H1 (cell line): ENCODE measurements at regions not wholly inside any gene's neighbourhood (a gene's known extent, or its start where the extent isn't known, plus 50 kb on each side); places are given as distances from the start of the nearest gene placed in this dataset.

ENCODE experiments used
- CTCF ChIA-PET: fragments of 300-600 bp; sonication (Branson Sonifier 250); formaldehyde crosslinking; loops from one replicate; lab custom pipeline; 2021; ENCODE audit not compliant: partially characterized antibody; lab: Charles Lee
- POLR2A ChIA-PET: fragments of 300-600 bp; sonication (Branson Sonifier 250); formaldehyde crosslinking; loops from one replicate; lab custom pipeline; 2021; ENCODE audit warnings: inconsistent platforms; ENCODE audit not compliant: partially characterized antibody; lab: Charles Lee
- DNase-seq, 2 experiments: peaks; one replicate each; pipeline versions ENCODE4 v3.0.0 to v3.0.0-alpha.2; 2010 to 2022; ENCODE audit warnings: low spot score in 2 of 2, low read depth in 1 of 2, mixed read lengths in 1 of 2
- FAIRE-seq: peaks from 2 replicates; lab custom pipeline; 2011; peaks lifted over from hg19 to GRCh38; lab: Jason Lieb, UNC
- H2AFZ ChIP-seq: 2 replicates; pipeline ENCODE4 v1.8.1; 2012; ENCODE audit warnings: low read length, inconsistent platforms
- H2AK5ac ChIP-seq: 2 replicates; pipeline ENCODE4 v1.6.1; 2013; ENCODE audit warnings: low read depth, low read length
- H2BK120ac ChIP-seq: replicated peaks from 2 replicates; pipeline ENCODE3; 2013; ENCODE audit warnings: low read depth, low read length, inconsistent platforms
- H2BK12ac ChIP-seq: 2 replicates; pipeline ENCODE4 v1.6.1; 2013; ENCODE audit warnings: low read depth, low read length
- H2BK15ac ChIP-seq: 2 replicates; pipeline ENCODE4 v1.6.1; 2013; ENCODE audit warnings: low read length
- H2BK20ac ChIP-seq: 2 replicates; pipeline ENCODE4 v1.6.1; 2013; ENCODE audit warnings: low read length
- H2BK5ac ChIP-seq: 2 replicates; pipeline ENCODE4 v1.6.1; 2013; ENCODE audit warnings: low read depth, low read length
- H3K14ac ChIP-seq: 2 replicates; pipeline ENCODE4 v1.6.1; 2013; ENCODE audit warnings: inconsistent platforms; ENCODE audit not compliant: insufficient read length
- H3K18ac ChIP-seq: 2 replicates; pipeline ENCODE4 v1.6.1; 2013; ENCODE audit warnings: low read length; ENCODE audit errors: extremely low read depth
- H3K23ac ChIP-seq: 2 replicates; pipeline ENCODE4 v1.6.1; 2013; ENCODE audit warnings: inconsistent platforms; ENCODE audit not compliant: insufficient read length
- H3K23me2 ChIP-seq: 2 replicates; pipeline ENCODE4 v1.6.1; 2013; ENCODE audit warnings: low read depth, low read length
- H3K27ac ChIP-seq: 2 replicates; pipeline ENCODE4 v1.6.1; 2011; ENCODE audit warnings: low read depth, low read length, inconsistent platforms
- H3K27me3 ChIP-seq, 4 experiments: replicated peaks in 1 of 4; 1 replicate in 1 of 4; 2 replicates in 3 of 4; pipeline versions ENCODE4 v1.6.1 to v1.8.1; 2011 to 2013; ENCODE audit warnings: low read length in 3 of 4, mild to moderate bottlenecking in 3 of 4, inconsistent platforms in 2 of 4, mixed read lengths in 2 of 4, moderate library complexity in 1 of 4; ENCODE audit not compliant: control insufficient read depth in 3 of 4, insufficient read depth in 3 of 4; ENCODE audit errors: extremely low read depth in 1 of 4
- H3K36me3 ChIP-seq, 4 experiments: 2 replicates each; pipeline versions ENCODE4 v1.6.1 to v1.8.1; 2011 to 2013; ENCODE audit warnings: mild to moderate bottlenecking in 4 of 4, low read length in 3 of 4, moderate library complexity in 2 of 4, control low read depth in 1 of 4, inconsistent platforms in 1 of 4; ENCODE audit not compliant: insufficient read depth in 4 of 4, control insufficient read depth in 2 of 4
- H3K4ac ChIP-seq: replicated peaks from 2 replicates; pipeline ENCODE3; 2013; ENCODE audit warnings: low read length, low read depth, mixed read lengths, inconsistent platforms; ENCODE audit not compliant: insufficient read length
- H3K4me1 ChIP-seq, 4 experiments: replicated peaks in 1 of 4; 1 replicate in 1 of 4; 2 replicates in 3 of 4; pipeline versions ENCODE4 v1.6.1 to v1.8.1; 2011 to 2013; ENCODE audit warnings: low read length in 3 of 4, inconsistent platforms in 2 of 4, mixed read lengths in 1 of 4; ENCODE audit not compliant: insufficient read depth in 4 of 4, control insufficient read depth in 3 of 4
- H3K4me2 ChIP-seq, 2 experiments: 2 replicates each; pipeline versions ENCODE4 v1.6.1 to v1.8.1; 2011 to 2013; ENCODE audit warnings: low read depth in 2 of 2, low read length in 2 of 2, control low read depth in 1 of 2, inconsistent platforms in 1 of 2, mild to moderate bottlenecking in 1 of 2; ENCODE audit not compliant: insufficient read depth in 1 of 2
- H3K4me3 ChIP-seq, 4 experiments: fragments of 200-600, 300-600 bp in 1 of 4; sonication (generic), shearing (Covaris generic), sonication (Bioruptor Twin) in 1 of 4; 2 replicates each; pipeline versions ENCODE4 v1.5.1 to v1.8.1; 2011 to 2016; ENCODE audit warnings: low read length in 4 of 4, low read depth in 3 of 4, control low read depth in 2 of 4, inconsistent platforms in 2 of 4, mild to moderate bottlenecking in 2 of 4, mixed read lengths in 1 of 4, moderate library complexity in 1 of 4; ENCODE audit not compliant: insufficient read depth in 2 of 4; ENCODE audit errors: extremely low read depth in 1 of 4
- H3K56ac ChIP-seq: replicated peaks from 2 replicates; pipeline ENCODE3; 2013; ENCODE audit warnings: low read depth, mild to moderate bottlenecking, mixed read lengths, low read length, inconsistent platforms; ENCODE audit not compliant: insufficient read length
- H3K79me1 ChIP-seq: 2 replicates; pipeline ENCODE4 v1.6.1; 2013; ENCODE audit warnings: low read depth, low read length, control low read depth
- H3K79me2 ChIP-seq, 2 experiments: 2 replicates each; pipeline versions ENCODE4 v1.6.1 to v1.8.1; 2012 to 2013; ENCODE audit warnings: low read length in 2 of 2, mild to moderate bottlenecking in 2 of 2, inconsistent platforms in 1 of 2; ENCODE audit not compliant: insufficient read depth in 2 of 2, control insufficient read depth in 1 of 2
- H3K9ac ChIP-seq, 4 experiments: replicated peaks in 1 of 4; 1 replicate in 1 of 4; 2 replicates in 3 of 4; pipeline versions ENCODE4 v1.6.1 to v1.8.1; 2011 to 2013; ENCODE audit warnings: low read depth in 3 of 4, low read length in 3 of 4, control low read depth in 2 of 4, mild to moderate bottlenecking in 2 of 4, moderate library complexity in 2 of 4, inconsistent platforms in 1 of 4; ENCODE audit errors: extremely low read depth in 1 of 4
- H3K9me3 ChIP-seq, 2 experiments: 2 replicates each; pipeline versions ENCODE4 v1.6.1 to v1.8.1; 2012 to 2013; ENCODE audit warnings: mild to moderate bottlenecking in 2 of 2, moderate library complexity in 2 of 2, control low read depth in 1 of 2, inconsistent platforms in 1 of 2, low read depth in 1 of 2, low read length in 1 of 2, mixed read lengths in 1 of 2; ENCODE audit not compliant: insufficient read depth in 2 of 2
- H4K20me1 ChIP-seq, 2 experiments: replicated peaks in 1 of 2; 2 replicates each; pipeline versions ENCODE3 to v1.8.1; 2011 to 2013; ENCODE audit warnings: inconsistent platforms in 2 of 2, low read length in 2 of 2, mild to moderate bottlenecking in 1 of 2; ENCODE audit not compliant: insufficient read depth in 2 of 2, control insufficient read depth in 1 of 2
- H4K5ac ChIP-seq: 2 replicates; pipeline ENCODE4 v1.6.1; 2013; ENCODE audit warnings: low read length, low read depth, mixed read lengths, inconsistent platforms; ENCODE audit not compliant: insufficient read length
- H4K8ac ChIP-seq: 2 replicates; pipeline ENCODE4 v1.8.0; 2013; ENCODE audit warnings: mild to moderate bottlenecking, moderate library complexity, low read length, inconsistent platforms; ENCODE audit not compliant: insufficient read depth; ENCODE audit errors: extremely low read depth
- H4K91ac ChIP-seq: replicated peaks from 2 replicates; pipeline ENCODE3; 2013; ENCODE audit warnings: low read length, mixed read lengths, inconsistent platforms; ENCODE audit not compliant: insufficient read length
- BCL11A ChIP-seq, 2 experiments: IDR thresholded peaks; one replicate each; pipeline ENCODE4 v1.6.1; 2011; ENCODE audit warnings: low read depth in 2 of 2, low read length in 2 of 2, mild to moderate bottlenecking in 2 of 2
- CBX8 ChIP-seq: fragments of 300-800, 300-1000 bp; sonication (generic); IDR thresholded peaks from 2 replicates; pipeline ENCODE4 v1.7.1; 2016; ENCODE audit warnings: low read depth, low read length, borderline replicate concordance
- CEBPB ChIP-seq: IDR thresholded peaks from 2 replicates; pipeline ENCODE4 v1.6.1; 2012; ENCODE audit warnings: low read depth, low read length
- CHD1 ChIP-seq: IDR thresholded peaks from 2 replicates; pipeline ENCODE4 v1.6.1; 2012; ENCODE audit warnings: low read depth, low read length, improper control_type of control experiment
- EGR1 ChIP-seq: IDR thresholded peaks from 2 replicates; pipeline ENCODE4 v1.6.1; 2011; ENCODE audit warnings: low read depth, low read length, borderline replicate concordance
- KDM1A ChIP-seq: fragments of 200-600, 300-600 bp; sonication (generic); IDR thresholded peaks from 2 replicates; pipeline ENCODE4 v1.7.1; 2016; ENCODE audit warnings: mild to moderate bottlenecking, low read length, borderline replicate concordance
- MAFK ChIP-seq: IDR thresholded peaks from 2 replicates; pipeline ENCODE4 v1.6.1; 2012; ENCODE audit warnings: low read depth, mild to moderate bottlenecking, improper control_type of control experiment, low read length
- MAX ChIP-seq: IDR thresholded peaks from 2 replicates; pipeline ENCODE4 v1.6.1; 2012; ENCODE audit warnings: inconsistent platforms
- RXRA ChIP-seq: IDR thresholded peaks from 2 replicates; pipeline ENCODE4 v1.6.1; 2011; ENCODE audit warnings: low read depth, mild to moderate bottlenecking, low read length, moderate library complexity; ENCODE audit not compliant: insufficient read depth
- SP1 ChIP-seq: IDR thresholded peaks from 2 replicates; pipeline ENCODE4 v1.6.1; 2011; ENCODE audit warnings: low read depth, low read length
- SP2 ChIP-seq: IDR thresholded peaks from 2 replicates; pipeline ENCODE4 v1.6.1; 2012; ENCODE audit warnings: mild to moderate bottlenecking, low read length, inconsistent platforms
- SUZ12 ChIP-seq: fragments of 200-600 bp; sonication (generic); IDR thresholded peaks from 2 replicates; pipeline ENCODE4 v1.6.1; 2012; ENCODE audit warnings: mild to moderate bottlenecking, inconsistent platforms, low read length, moderate library complexity, mixed read lengths
- WGBS, 2 experiments: shearing (Covaris generic) in 1 of 2; methylation state at CpG; one replicate each; pipeline versions ENCODE4 v1.1.6 to v1.1.7; 2013 to 2015; ENCODE audit warnings: low lambda C conversion rate in 2 of 2, mixed read lengths in 2 of 2, inconsistent platforms in 1 of 2, low coverage in 1 of 2, missing lambda C conversion rate in 1 of 2; ENCODE audit not compliant: insufficient replicate concordance in 2 of 2, insufficient coverage in 1 of 2, insufficient read length in 1 of 2; ENCODE audit errors: extremely low coverage in 1 of 2, missing lambda C conversion rate in 1 of 2; 5-methylcytosine and 5-hydroxymethylcytosine counted together

GRCh38 chr12:4852911-4853310, 56.8 kb upstream of the KCNA1 start:
- Histone ChIP-seq H2BK120ac (no peak overlapping the region), H2BK5ac (no peak overlapping the region), H2BK12ac (no peak overlapping the region), H3K56ac (no peak overlapping the region), H2AFZ (no peak overlapping the region), H4K5ac (no peak overlapping the region), H4K20me1 (no peaks in the 10 kb centered on the region), H3K36me3 (no peaks in the 10 kb centered on the region), H4K8ac (peak overlapping the region; percentile 57; the same call in 1 of the 2 replicates), H4K91ac (no peak overlapping the region), H3K9ac (no peak overlapping the region), H3K4me3 (no peak overlapping the region), H3K27me3 (peaks cover 0 to 2% (median under 1%) of the 10 kb centered on the region in 4 experiments; a peak in 2 of 7 replicates), H3K14ac (no peak overlapping the region), H2BK15ac (no peak overlapping the region), H3K23ac (no peak overlapping the region), H3K18ac (no peak overlapping the region), H3K79me2 (no peaks in the 10 kb centered on the region), H3K23me2 (no peaks in the 10 kb centered on the region; the same call in 1 of the 2 replicates), H3K4me1 (peaks cover 0 to 6% (median 3%) of the 10 kb centered on the region in 4 experiments; a peak in 5 of 7 replicates), H3K79me1 (no peaks in the 10 kb centered on the region), H3K4ac (no peak overlapping the region), H3K27ac (no peak overlapping the region), H2BK20ac (no peak overlapping the region), H3K4me2 (no peak overlapping the region), H2AK5ac (no peak overlapping the region), H3K9me3 (no peaks in the 10 kb centered on the region)
- 94% methylated on average over 12 of the region's 12 CpGs; no CpG with 5 or more reads in 1 of the 2 experiments for WGBS, 2 experiments
- no peak for DNase-seq
- ChIA-PET POLR2A (no interaction called here), CTCF (interaction anchor here (1.0 to 16.6 kb wide), 8 partner anchors 15 to 232 kb away, joined by 3 to 162 read pairs (median 48); partner anchors contain the start of gene KCNA1)
- FAIRE-seq, result no peak
- TF ChIP-seq KDM1A, result no peak
- no peak for TF ChIP-seq EGR1
- TF ChIP-seq SP1, result no peak
- no peak for TF ChIP-seq CBX8
- no peak for TF ChIP-seq SUZ12
- TF ChIP-seq SP2, result no peak
- TF ChIP-seq MAFK, result no peak
- no peak for TF ChIP-seq RXRA
- TF ChIP-seq CHD1, result no peak
- TF ChIP-seq CEBPB, result no peak
- TF ChIP-seq BCL11A (IDR thresholded peaks at IDR 0.05; ENCODE audit: low read depth in 2 of 2, low read length in 2 of 2), result no peak
- no peak for TF ChIP-seq MAX
